IMR-90 (cell line): ENCODE measurements at regions not wholly inside any gene's neighbourhood (a gene's known extent, or its start where the extent isn't known, plus 50 kb on each side); places are given as distances from the start of the nearest gene placed in this dataset.

Experiments used
- ATAC-seq: fragments of 200-7000 bp; cut with Tn5 transposase; 2 replicates; pipeline ENCODE4 v1.9.1; 2020; ENCODE audit warnings: low read depth, mild to moderate bottlenecking, moderate library complexity
- BruUV-seq: library from RNA; stranded (reverse); fragments of 400-500 nt; replicated peaks from 2 replicates; lab custom pipeline; 2021; lab: Mats Ljungman, UMichigan
- CTCF ChIA-PET: fragments of 300-600 bp; formaldehyde crosslinking; extraction: SDS; loops from one replicate; lab custom pipeline; 2021; ENCODE audit warnings: antibody characterized with exemption; lab: Yijun Ruan, JAX
- POLR2A ChIA-PET: fragments of 300-600 bp; sonication (Branson Sonifier 250); formaldehyde crosslinking; loops from one replicate; lab custom pipeline; 2022; ENCODE audit warnings: antibody characterized with exemption; ENCODE audit not compliant: unreplicated experiment; lab: Charles Lee
- DNase-seq: peaks from one replicate; pipeline ENCODE4 v3.0.0; 2013
- H2AFZ ChIP-seq: replicated peaks from 2 replicates; pipeline ENCODE3; 2013; ENCODE audit warnings: low read length, mild to moderate bottlenecking; ENCODE audit not compliant: poor library complexity
- H2AK5ac ChIP-seq: 2 replicates; pipeline ENCODE4 v1.6.1; 2013; ENCODE audit warnings: low read depth, low read length, inconsistent platforms
- H2AK9ac ChIP-seq: replicated peaks from 2 replicates; pipeline ENCODE3; 2013; ENCODE audit warnings: mild to moderate bottlenecking, low read depth, low read length, moderate library complexity; ENCODE audit not compliant: poor library complexity
- H2BK120ac ChIP-seq: 2 replicates; pipeline ENCODE4 v1.6.1; 2013; ENCODE audit warnings: low read depth, low read length, inconsistent platforms
- H2BK15ac ChIP-seq: 3 replicates; pipeline ENCODE4 v1.6.1; 2013; ENCODE audit warnings: low read depth, low read length, inconsistent platforms
- H2BK20ac ChIP-seq: 2 replicates; pipeline ENCODE4 v1.6.1; 2013; ENCODE audit warnings: low read depth, mild to moderate bottlenecking, inconsistent platforms, low read length, moderate library complexity
- H2BK5ac ChIP-seq: 2 replicates; pipeline ENCODE4 v1.6.1; 2013; ENCODE audit warnings: mild to moderate bottlenecking, low read depth, low read length, inconsistent platforms; ENCODE audit not compliant: poor library complexity, severe bottlenecking
- H3K14ac ChIP-seq: replicated peaks from 2 replicates; pipeline ENCODE4 v1.6.1; 2013; ENCODE audit warnings: low read depth, low read length, inconsistent platforms
- H3K18ac ChIP-seq: 2 replicates; pipeline ENCODE4 v1.6.1; 2013; ENCODE audit warnings: low read depth, low read length, control low read depth
- H3K23ac ChIP-seq: 2 replicates; pipeline ENCODE4 v1.6.1; 2013; ENCODE audit warnings: low read depth, low read length, inconsistent platforms
- H3K27ac ChIP-seq: 2 replicates; pipeline ENCODE4 v1.5.1; 2013; ENCODE audit warnings: mild to moderate bottlenecking, control low read depth, low read length; ENCODE audit not compliant: insufficient read depth
- H3K27me3 ChIP-seq: 2 replicates; pipeline ENCODE4 v1.6.1; 2013; ENCODE audit warnings: low read length; ENCODE audit not compliant: control insufficient read depth, insufficient read depth
- H3K36me3 ChIP-seq: 2 replicates; pipeline ENCODE4 v1.6.1; 2013; ENCODE audit warnings: low read length, mixed read lengths; ENCODE audit not compliant: control insufficient read depth, insufficient read depth
- H3K4ac ChIP-seq: 2 replicates; pipeline ENCODE4 v1.6.1; 2013; ENCODE audit warnings: low read depth, low read length, inconsistent platforms
- H3K4me1 ChIP-seq: 2 replicates; pipeline ENCODE4 v1.6.1; 2013; ENCODE audit warnings: low read length, mixed read lengths; ENCODE audit not compliant: control insufficient read depth, insufficient read depth
- H3K4me2 ChIP-seq: 2 replicates; pipeline ENCODE4 v1.6.1; 2013; ENCODE audit warnings: low read depth, mild to moderate bottlenecking, control low read depth, low read length, moderate library complexity
- H3K4me3 ChIP-seq: 2 replicates; pipeline ENCODE4 v1.5.1; 2013; ENCODE audit warnings: low read depth, mild to moderate bottlenecking, control low read depth, low read length, moderate library complexity; ENCODE audit not compliant: insufficient read depth
- H3K56ac ChIP-seq: 2 replicates; pipeline ENCODE4 v1.6.1; 2013; ENCODE audit warnings: low read length, inconsistent platforms; ENCODE audit not compliant: insufficient read depth; ENCODE audit errors: extremely low read depth
- H3K79me1 ChIP-seq, 2 experiments: 2 replicates each; pipeline ENCODE4 v1.6.1; 2013; ENCODE audit warnings: low read length in 2 of 2, inconsistent platforms in 1 of 2, low read depth in 1 of 2
- H3K9ac ChIP-seq: 2 replicates; pipeline ENCODE4 v1.6.1; 2013; ENCODE audit warnings: low read depth, low read length, control low read depth
- H3K9me1 ChIP-seq: 2 replicates; pipeline ENCODE4 v1.6.1; 2013; ENCODE audit warnings: low read length, inconsistent platforms; ENCODE audit not compliant: insufficient read depth
- H3K9me3 ChIP-seq: 2 replicates; pipeline ENCODE4 v1.6.1; 2013; ENCODE audit warnings: low read length; ENCODE audit not compliant: control insufficient read depth, insufficient read depth
- H4K20me1 ChIP-seq: 2 replicates; pipeline ENCODE4 v1.6.1; 2013; ENCODE audit warnings: low read length, inconsistent platforms; ENCODE audit not compliant: insufficient read depth
- H4K5ac ChIP-seq: 2 replicates; pipeline ENCODE4 v1.6.1; 2013; ENCODE audit warnings: mild to moderate bottlenecking, low read depth, low read length, control low read depth
- H4K8ac ChIP-seq, 2 experiments: 2 replicates each; pipeline ENCODE4 v1.6.1; 2013; ENCODE audit warnings: low read depth in 2 of 2, low read length in 2 of 2, control low read depth in 1 of 2, inconsistent platforms in 1 of 2
- H4K91ac ChIP-seq: 2 replicates; pipeline ENCODE4 v1.6.1; 2013; ENCODE audit warnings: low read depth, low read length, inconsistent platforms; ENCODE audit not compliant: insufficient read depth
- BHLHE40 ChIP-seq: fragments of 150-350 bp; IDR thresholded peaks from 2 replicates; pipeline ENCODE4 v1.6.1; 2016; ENCODE audit warnings: mild to moderate bottlenecking, low read depth, low read length
- CTCF ChIP-seq: conservative IDR thresholded peaks from 2 replicates; pipeline ENCODE4 v1.5.1; 2012; ENCODE audit warnings: mild to moderate bottlenecking, low read depth, low read length, improper control_type of control experiment
- ELK1 ChIP-seq: fragments of 150-350 bp; IDR thresholded peaks from 2 replicates; pipeline ENCODE4 v1.6.1; 2016; ENCODE audit warnings: low read depth, mild to moderate bottlenecking, low read length, moderate library complexity, borderline replicate concordance
- FOS ChIP-seq: fragments of 150-350 bp; IDR thresholded peaks from 2 replicates; pipeline ENCODE4 v1.6.1; 2016; ENCODE audit warnings: low read depth, low read length
- MAFK ChIP-seq: IDR thresholded peaks from 2 replicates; pipeline ENCODE4 v1.6.1; 2012; ENCODE audit warnings: low read depth, low read length, improper control_type of control experiment
- MAZ ChIP-seq: IDR thresholded peaks from 2 replicates; pipeline ENCODE4 v1.6.1; 2012; ENCODE audit warnings: low read depth, mild to moderate bottlenecking, low read length, improper control_type of control experiment, moderate library complexity, borderline replicate concordance
- MXI1 ChIP-seq: IDR thresholded peaks from 2 replicates; pipeline ENCODE4 v1.6.1; 2012; ENCODE audit warnings: low read depth, mild to moderate bottlenecking, low read length, moderate library complexity, borderline replicate concordance
- NFE2L2 ChIP-seq: fragments of 150-350 bp; IDR thresholded peaks from 2 replicates; pipeline ENCODE4 v1.6.1; 2016; ENCODE audit warnings: low read depth, mild to moderate bottlenecking, low read length
- RAD21 ChIP-seq: IDR thresholded peaks from 2 replicates; pipeline ENCODE4 v1.6.1; 2012; ENCODE audit warnings: low read length, improper control_type of control experiment
- RCOR1 ChIP-seq: IDR thresholded peaks from 2 replicates; pipeline ENCODE4 v1.6.1; 2012; ENCODE audit warnings: mild to moderate bottlenecking, low read length, improper control_type of control experiment; ENCODE audit not compliant: insufficient replicate concordance
- RFX5 ChIP-seq: IDR thresholded peaks from 2 replicates; pipeline ENCODE4 v1.8.0; 2012; ENCODE audit warnings: low read depth, mild to moderate bottlenecking, low read length, moderate library complexity
- SMC3 ChIP-seq: fragments of 150-350 bp; IDR thresholded peaks from 2 replicates; pipeline ENCODE4 v1.6.1; 2016; ENCODE audit warnings: low read depth, mild to moderate bottlenecking, antibody characterized with exemption, low read length, moderate library complexity
- WGBS, 2 experiments: methylation state at CpG; one replicate each; pipeline versions ENCODE4 v1.1.5 to v1.1.7; 2013; ENCODE audit warnings: missing lambda C conversion rate in 2 of 2; ENCODE audit not compliant: insufficient read length in 1 of 2; ENCODE audit errors: extremely low coverage in 2 of 2; 5-methylcytosine and 5-hydroxymethylcytosine counted together
- dilution Hi-C: fragments of 300-500 bp; cut with HindIII; formaldehyde crosslinking; loops from one replicate; pipeline ENCODE4 v1.14.3; 2018; ENCODE audit warnings: low sequenced_read_pairs; ENCODE audit not compliant: unreplicated experiment
- in situ Hi-C: fragments of 300-500 bp; cut with MboI; formaldehyde crosslinking; loops from 3 replicates; pipeline ENCODE4 v1.14.3; 2019; ENCODE audit warnings: low sequenced_read_pairs, inconsistent platforms, mixed read lengths
- intact Hi-C: fragments of 100-400 bp; cut with micrococcal nuclease; formaldehyde crosslinking; loops from 2 replicates; pipeline ENCODE4 v1.10.0; 2022

DNA sequence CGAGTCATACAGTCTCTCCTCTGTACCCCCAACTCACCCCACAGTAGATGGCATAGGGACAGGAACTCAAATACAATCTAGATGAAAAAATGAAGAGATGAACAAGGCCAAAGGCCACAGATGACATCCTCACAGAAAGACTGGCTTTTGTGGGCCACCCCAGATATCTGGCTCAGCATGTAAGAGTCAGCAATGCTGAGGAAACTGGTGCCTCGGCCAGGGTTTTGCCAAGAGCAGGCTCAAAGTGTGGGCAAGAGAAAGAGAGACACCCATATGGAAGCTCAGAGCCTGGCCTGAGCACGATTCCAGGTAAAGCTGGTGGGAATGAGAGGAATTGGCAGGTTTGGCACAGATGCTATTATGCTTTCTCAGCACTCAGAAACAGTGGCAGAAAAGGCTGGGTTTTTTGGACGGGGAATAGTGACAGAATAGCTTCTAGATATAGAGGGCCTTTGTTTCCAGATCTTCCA lies 460.6 kb downstream of the FOXO1 start:
- Histone ChIP-seq H4K8ac (no peak overlapping the region), H3K4ac (no peak overlapping the region), H3K18ac (no peak overlapping the region), H3K4me3 (no peak overlapping the region), H3K27ac (no peak overlapping the region), H3K9me1 (no peaks in the 10 kb centered on the region), H2BK120ac (no peak overlapping the region), H2AK5ac (no peak overlapping the region), H3K4me2 (no peak overlapping the region), H3K56ac (no peak overlapping the region), H3K79me1 (no peaks in the 10 kb centered on the region), H3K4me1 (no peaks in the 10 kb centered on the region), H3K36me3 (no peaks in the 10 kb centered on the region), H2BK5ac (no peak overlapping the region), H3K9ac (no peak overlapping the region), H2BK15ac (no peak overlapping the region), H4K20me1 (no peaks in the 10 kb centered on the region), H3K27me3 (no peaks in the 10 kb centered on the region), H4K5ac (no peak overlapping the region), H3K14ac (no peak overlapping the region), H2AK9ac (no peak overlapping the region), H2AFZ (no peak overlapping the region), H2BK20ac (no peak overlapping the region), H3K23ac (no peak overlapping the region), H4K91ac (no peak overlapping the region), H3K9me3 (no peaks in the 10 kb centered on the region)
- no peak for DNase-seq
- no TSS peak for BruUV-seq
- ATAC-seq = no peak
- CTCF ChIA-PET = no interaction called here
- dilution Hi-C loops = no loop called here
- POLR2A ChIA-PET = no interaction called here
- in situ Hi-C loops = no loop called here
- intact Hi-C loops = no loop called here
- WGBS, 2 experiments = no CpG with 5 or more reads among the region's 4 CpGs
- TF ChIP-seq MAFK (no peak), RFX5 (no peak), CTCF (no peak), NFE2L2 (no peak), RAD21 (no peak), RCOR1 (no peak), MXI1 (no peak), MAZ (no peak), SMC3 (no peak), ELK1 (no peak), BHLHE40 (no peak), FOS (no peak)
